ENCODE measurements at regions not wholly inside any gene's neighbourhood (a gene's known extent, or its start where the extent isn't known, plus 50 kb on each side); places are given as distances from the start of the nearest gene placed in this dataset.

DNA sequence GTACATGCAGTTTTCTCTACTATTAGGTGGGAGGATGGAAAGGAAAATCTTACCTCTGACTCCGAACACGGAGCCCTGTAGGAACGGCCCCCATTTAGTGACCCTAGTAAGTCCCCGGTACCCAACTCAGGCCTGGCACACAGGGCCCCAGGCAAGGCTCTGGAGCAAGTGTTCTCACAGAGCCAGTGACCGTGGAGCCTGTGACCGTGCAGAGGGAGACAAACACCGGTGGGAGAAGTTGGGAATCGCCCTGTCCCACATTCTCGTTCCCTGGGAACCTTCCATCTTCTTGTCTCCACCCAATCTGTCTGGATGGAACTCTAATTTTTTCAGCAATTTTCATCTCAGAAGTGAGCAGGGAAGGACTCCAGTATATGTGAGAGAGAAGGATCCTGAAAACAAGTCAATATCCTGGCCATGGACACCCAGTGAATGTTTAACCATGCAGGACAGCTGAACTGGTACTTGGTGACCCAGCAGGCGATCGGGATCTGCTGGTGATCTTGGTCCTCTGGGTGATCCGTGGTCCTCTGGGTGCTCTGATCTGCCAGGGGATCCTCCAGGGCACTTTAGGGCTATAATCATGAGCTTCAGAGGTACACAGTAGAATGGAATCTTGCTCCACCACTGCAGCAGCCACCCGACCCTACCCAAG lies 348.6 kb upstream of the ID2 start:
- TF ChIP-seq CTCF (IDR thresholded peaks at IDR 0.05) (no peak), POLR2A (IDR thresholded peaks at IDR 0.05) (no peak)
